HEK293T (cell line): ENCODE measurements at regions not wholly inside any gene's neighbourhood (a gene's known extent, or its start where the extent isn't known, plus 50 kb on each side); places are given as distances from the start of the nearest gene placed in this dataset.

Experiments
- ARNT ChIP-seq: fragments of 450-650 bp; IDR thresholded peaks from 2 replicates; pipeline ENCODE4 v1.6.1; 2017; ENCODE audit warnings: mild to moderate bottlenecking
- BHLHE40 ChIP-seq: fragments of 450-650 bp; IDR thresholded peaks from 2 replicates; pipeline ENCODE4 v1.6.1; 2016; ENCODE audit warnings: mild to moderate bottlenecking, moderate library complexity, borderline replicate concordance
- CTBP1 ChIP-seq: fragments of 450-650 bp; IDR thresholded peaks from 2 replicates; pipeline ENCODE4 v1.6.1; 2016; ENCODE audit warnings: borderline replicate concordance
- ELF4 ChIP-seq: fragments of 450-650 bp; IDR thresholded peaks from 2 replicates; pipeline ENCODE4 v1.6.1; 2017; ENCODE audit warnings: antibody characterized with exemption
- FOXA1 ChIP-seq: fragments of 450-650 bp; IDR thresholded peaks from 2 replicates; pipeline ENCODE4 v1.6.1; 2016; ENCODE audit warnings: mild to moderate bottlenecking
- FOXK2 ChIP-seq: fragments of 450-650 bp; IDR thresholded peaks from 2 replicates; pipeline ENCODE4 v1.6.1; 2016; ENCODE audit warnings: mild to moderate bottlenecking
- FOXM1 ChIP-seq: fragments of 450-650 bp; IDR thresholded peaks from 2 replicates; pipeline ENCODE4 v1.6.1; 2017; ENCODE audit warnings: mild to moderate bottlenecking, borderline replicate concordance
- HDGF ChIP-seq: fragments of 450-650 bp; IDR thresholded peaks from 2 replicates; pipeline ENCODE4 v1.6.1; 2017; ENCODE audit warnings: antibody characterized with exemption, borderline replicate concordance
- LEF1 ChIP-seq: fragments of 450-650 bp; IDR thresholded peaks from 2 replicates; pipeline ENCODE4 v1.6.1; 2017; ENCODE audit warnings: mild to moderate bottlenecking, borderline replicate concordance
- NFRKB ChIP-seq: fragments of 450-650 bp; IDR thresholded peaks from 2 replicates; pipeline ENCODE4 v1.6.1; 2016; ENCODE audit warnings: mild to moderate bottlenecking, moderate library complexity
- SP1 ChIP-seq: fragments of 450-650 bp; IDR thresholded peaks from 2 replicates; pipeline ENCODE4 v1.6.1; 2017
- SUZ12 ChIP-seq: fragments of 450-650 bp; IDR thresholded peaks from 2 replicates; pipeline ENCODE4 v1.6.1; 2016; ENCODE audit warnings: mild to moderate bottlenecking
- TARDBP ChIP-seq: fragments of 450-650 bp; IDR thresholded peaks from 2 replicates; pipeline ENCODE4 v1.6.1; 2016
- ZNF384 ChIP-seq: fragments of 450-650 bp; IDR thresholded peaks from 2 replicates; pipeline ENCODE4 v1.6.1; 2016

DNA sequence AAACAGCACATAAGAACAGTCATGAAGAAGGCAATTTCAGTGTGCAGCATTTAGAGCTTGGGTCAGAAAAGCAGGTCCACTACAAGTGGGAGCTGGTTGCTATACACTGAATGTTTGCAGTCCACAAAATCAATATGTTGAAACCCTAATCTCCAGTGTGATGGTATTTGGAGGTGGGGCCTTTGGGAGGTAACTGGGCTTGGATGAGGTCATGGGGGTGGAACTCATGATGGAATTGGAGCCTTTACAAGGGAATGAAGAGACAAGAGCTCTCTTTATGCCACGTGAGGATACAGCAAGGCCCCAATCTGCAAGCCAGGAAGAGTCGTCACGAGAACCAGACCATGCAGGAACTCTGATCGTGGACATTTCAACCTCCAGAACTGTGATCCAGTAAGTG, 216.7 kb upstream of the SLC35B3 start:
- TF ChIP-seq FOXK2 (no peak), SP1 (no peak), CTBP1 (no peak), BHLHE40 (no peak), ARNT (no peak), FOXM1 (no peak), FOXA1 (no peak), TARDBP (no peak), HDGF (no peak), ZNF384 (no peak), NFRKB (no peak), SUZ12 (no peak), ELF4 (no peak), LEF1 (no peak)
